ENCODE measurements at regions not wholly inside any gene's neighbourhood (a gene's known extent, or its start where the extent isn't known, plus 50 kb on each side); places are given as distances from the start of the nearest gene placed in this dataset.

- Histone ChIP-seq H3K27ac (no peak overlapping the region), H3K9me3 (no peaks in the 10 kb centered on the region), H3K36me3 (no peaks in the 10 kb centered on the region), H3K27me3 (no peaks in the 10 kb centered on the region), H3K4me1 (no peaks in the 10 kb centered on the region), H3K4me3 (no peak overlapping the region)
- TF ChIP-seq POLR2A (IDR thresholded peaks at IDR 0.05), result no peak
- TF ChIP-seq CTCF (IDR thresholded peaks at IDR 0.05), result no peak
- DNase-seq (ENCODE audit: low spot score in 2 of 2), result no peak
- 66 to 70% methylated on average over 7 of the region's 7 CpGs for WGBS, 2 donors
Observed at GRCh38 chr5:2130361-2130760, 247.6 kb upstream of the IRX4 start.

- Histone ChIP-seq H3K4me1 (no peaks in the 10 kb centered on the region), H3K4me3 (no peak overlapping the region), H3K36me3 (no peaks in the 10 kb centered on the region), H3K9me3 (no peaks in the 10 kb centered on the region), H3K27ac (no peak overlapping the region), H3K27me3 (no peaks in the 10 kb centered on the region)
- WGBS, 2 donors, result 28 to 32% methylated on average over 21 of the region's 21 CpGs
- DNase-seq (ENCODE audit: low spot score in 2 of 2), result no peak
- TF ChIP-seq POLR2A (IDR thresholded peaks at IDR 0.05), result no peak
Observed at GRCh38 chr5:2129568-2130272, 247.0 kb upstream of the IRX4 start.

GRCh38 chr5:2128686-2129355, 246.1 kb upstream of the IRX4 start:
- no peak overlapping the region for H3K4me3 ChIP-seq
- no peak for DNase-seq (ENCODE audit: low spot score in 2 of 2)
- H3K27ac ChIP-seq, result no peak overlapping the region
- TF ChIP-seq CTCF (IDR thresholded peaks at IDR 0.05), result no peak
- TF ChIP-seq POLR2A (IDR thresholded peaks at IDR 0.05), result no peak
- TF ChIP-seq EP300 (IDR thresholded peaks at IDR 0.05), result no peak
- no peaks in the 10 kb centered on the region for H3K4me1 ChIP-seq
- no peaks in the 10 kb centered on the region for H3K27me3 ChIP-seq
- 69 to 74% methylated on average over 21 of the region's 21 CpGs for WGBS, 2 donors
- H3K36me3 ChIP-seq, result no peaks in the 10 kb centered on the region
- no peaks in the 10 kb centered on the region for H3K9me3 ChIP-seq

- DNase-seq (ENCODE audit: low spot score in 2 of 2), result no peak
Observed at GRCh38 chr5:2126512-2126911, 243.8 kb upstream of the IRX4 start.

GRCh38 chr5:2125901-2126265, 243.2 kb upstream of the IRX4 start:
- Histone ChIP-seq H3K4me1 (no peaks in the 10 kb centered on the region), H3K27ac (no peak overlapping the region), H3K9me3 (peaks cover 0 to 14% (median 0%) of the 10 kb centered on the region in 4 donors), H3K4me3 (no peak overlapping the region), H3K27me3 (no peaks in the 10 kb centered on the region), H3K36me3 (no peaks in the 10 kb centered on the region)
- DNase-seq (ENCODE audit: low spot score in 2 of 2), result no peak
- 78 to 83% methylated on average over 7 of the region's 7 CpGs for WGBS, 2 donors
- TF ChIP-seq EP300 (IDR thresholded peaks at IDR 0.05) (no peak), POLR2A (IDR thresholded peaks at IDR 0.05) (no peak), CTCF (IDR thresholded peaks at IDR 0.05) (no peak)

More at GRCh38 chr5:2126512-2126911, 243.8 kb upstream of the IRX4 start:
- Histone ChIP-seq H3K9me3 (peaks cover 0 to 11% (median 0%) of the 10 kb centered on the region in 4 donors), H3K27me3 (no peaks in the 10 kb centered on the region), H3K36me3 (no peaks in the 10 kb centered on the region), H3K4me3 (no peak overlapping the region), H3K4me1 (no peaks in the 10 kb centered on the region), H3K27ac (no peak overlapping the region)
- TF ChIP-seq POLR2A (IDR thresholded peaks at IDR 0.05) (no peak), CTCF (IDR thresholded peaks at IDR 0.05) (no peak), EP300 (IDR thresholded peaks at IDR 0.05) (no peak)
- WGBS, 2 donors, result 83 to 86% methylated on average over 9 of the region's 9 CpGs
